Liver (tissue), 3 donors: ENCODE measurements at regions not wholly inside any gene's neighbourhood (a gene's known extent, or its start where the extent isn't known, plus 50 kb on each side); places are given as distances from the start of the nearest gene placed in this dataset.

Experiments used
- EGR1 ChIP-seq, 2 donors: IDR thresholded peaks; 2 replicates each; pipeline ENCODE4 v1.6.1; 2016 to 2018; ENCODE audit warnings: antibody characterized with exemption in 2 of 2, low read depth in 2 of 2
- FOXA1 ChIP-seq: IDR thresholded peaks from 2 replicates; pipeline ENCODE4 v1.6.1; 2016; ENCODE audit warnings: antibody characterized with exemption
- GABPA ChIP-seq, 2 donors: IDR thresholded peaks in 1 of 2; conservative IDR thresholded peaks in 1 of 2; 2 replicates each; pipeline ENCODE4 v1.6.1; 2016; ENCODE audit warnings: antibody characterized with exemption in 2 of 2, mild to moderate bottlenecking in 1 of 2, moderate library complexity in 1 of 2
- JUND ChIP-seq, 2 donors: IDR thresholded peaks; 2 replicates each; pipeline ENCODE4 v1.6.1; 2016; ENCODE audit warnings: antibody characterized with exemption in 2 of 2
- MAX ChIP-seq: IDR thresholded peaks from 2 replicates; pipeline ENCODE4 v1.6.1; 2016; ENCODE audit warnings: antibody characterized with exemption
- TF ChIP-seq, protein P1 (sequence below): fragments of 150-350 bp; IDR thresholded peaks from 2 replicates; pipeline ENCODE4 v1.5.1; 2017; ENCODE audit warnings: improper control_type of control experiment, low read depth, low read length; ENCODE audit not compliant: missing input control
- TF ChIP-seq, protein P2 (sequence below): IDR thresholded peaks from 2 replicates; pipeline ENCODE4 v1.6.1; 2016; ENCODE audit warnings: antibody characterized with exemption
- donor health status: healthy.
- donor health status: healthy.

GRCh38 chr10:105598207-105598606 is 957.1 kb downstream of the SORCS3 start:
- TF ChIP-seq, protein P1, sequence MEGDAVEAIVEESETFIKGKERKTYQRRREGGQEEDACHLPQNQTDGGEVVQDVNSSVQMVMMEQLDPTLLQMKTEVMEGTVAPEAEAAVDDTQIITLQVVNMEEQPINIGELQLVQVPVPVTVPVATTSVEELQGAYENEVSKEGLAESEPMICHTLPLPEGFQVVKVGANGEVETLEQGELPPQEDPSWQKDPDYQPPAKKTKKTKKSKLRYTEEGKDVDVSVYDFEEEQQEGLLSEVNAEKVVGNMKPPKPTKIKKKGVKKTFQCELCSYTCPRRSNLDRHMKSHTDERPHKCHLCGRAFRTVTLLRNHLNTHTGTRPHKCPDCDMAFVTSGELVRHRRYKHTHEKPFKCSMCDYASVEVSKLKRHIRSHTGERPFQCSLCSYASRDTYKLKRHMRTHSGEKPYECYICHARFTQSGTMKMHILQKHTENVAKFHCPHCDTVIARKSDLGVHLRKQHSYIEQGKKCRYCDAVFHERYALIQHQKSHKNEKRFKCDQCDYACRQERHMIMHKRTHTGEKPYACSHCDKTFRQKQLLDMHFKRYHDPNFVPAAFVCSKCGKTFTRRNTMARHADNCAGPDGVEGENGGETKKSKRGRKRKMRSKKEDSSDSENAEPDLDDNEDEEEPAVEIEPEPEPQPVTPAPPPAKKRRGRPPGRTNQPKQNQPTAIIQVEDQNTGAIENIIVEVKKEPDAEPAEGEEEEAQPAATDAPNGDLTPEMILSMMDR: no peak
- no peak for TF ChIP-seq EGR1 (IDR thresholded peaks at IDR 0.05; ENCODE audit: low read depth in 2 of 2)
- no peak for TF ChIP-seq MAX
- TF ChIP-seq GABPA (IDR thresholded peaks at IDR 0.05 in 1 of 2, conservative IDR thresholded peaks at IDR 0.05 in 1 of 2): no peak
- TF ChIP-seq, protein P2, sequence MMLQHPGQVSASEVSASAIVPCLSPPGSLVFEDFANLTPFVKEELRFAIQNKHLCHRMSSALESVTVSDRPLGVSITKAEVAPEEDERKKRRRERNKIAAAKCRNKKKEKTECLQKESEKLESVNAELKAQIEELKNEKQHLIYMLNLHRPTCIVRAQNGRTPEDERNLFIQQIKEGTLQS: no peak
- TF ChIP-seq FOXA1: no peak
- no peak for TF ChIP-seq JUND (IDR thresholded peaks at IDR 0.05)
